H9 (cell line): ENCODE measurements at regions not wholly inside any gene's neighbourhood (a gene's known extent, or its start where the extent isn't known, plus 50 kb on each side); places are given as distances from the start of the nearest gene placed in this dataset.
A peak's percentile ranks its signal among the peaks of the same experiment; 100 is the strongest.

ENCODE experiments used
- DNase-seq: peaks from one replicate; pipeline ENCODE4 v3.0.0-alpha.2; 2017
- H2AFZ ChIP-seq: one replicate; pipeline ENCODE4 v1.6.1; 2013; ENCODE audit warnings: mild to moderate bottlenecking, low read length, control low read depth, moderate library complexity
- H2AK5ac ChIP-seq: 2 replicates; pipeline ENCODE4 v1.6.1; 2013; ENCODE audit warnings: low read length, control low read depth, mixed read lengths; ENCODE audit not compliant: insufficient read length
- H2BK120ac ChIP-seq: one replicate; pipeline ENCODE4 v1.6.1; 2013; ENCODE audit warnings: low read depth, mild to moderate bottlenecking, low read length, control low read depth, inconsistent platforms; ENCODE audit not compliant: poor library complexity, severe bottlenecking
- H2BK12ac ChIP-seq: 2 replicates; pipeline ENCODE4 v1.6.1; 2013; ENCODE audit warnings: low read length, control low read depth, mixed read lengths, low read depth; ENCODE audit not compliant: insufficient read length
- H2BK15ac ChIP-seq: 2 replicates; pipeline ENCODE4 v1.6.1; 2013; ENCODE audit warnings: low read depth, low read length, control low read depth
- H2BK20ac ChIP-seq: one replicate; pipeline ENCODE4 v1.6.1; 2013; ENCODE audit warnings: low read depth, mild to moderate bottlenecking, low read length, control low read depth, inconsistent platforms; ENCODE audit not compliant: poor library complexity, severe bottlenecking
- H2BK5ac ChIP-seq: 2 replicates; pipeline ENCODE4 v1.6.1; 2013; ENCODE audit warnings: low read length, control low read depth, mixed read lengths; ENCODE audit not compliant: insufficient read length
- H3K14ac ChIP-seq: 2 replicates; pipeline ENCODE4 v1.6.1; 2013; ENCODE audit warnings: low read length, control low read depth; ENCODE audit not compliant: insufficient read depth
- H3K18ac ChIP-seq: 2 replicates; pipeline ENCODE4 v1.6.1; 2013; ENCODE audit warnings: low read depth, mild to moderate bottlenecking, mixed read lengths, low read length, control low read depth; ENCODE audit not compliant: insufficient read length
- H3K23ac ChIP-seq: 2 replicates; pipeline ENCODE4 v1.6.1; 2013; ENCODE audit warnings: low read length, control low read depth, mixed read lengths, low read depth; ENCODE audit not compliant: insufficient read length
- H3K23me2 ChIP-seq: 2 replicates; pipeline ENCODE4 v1.6.1; 2013; ENCODE audit warnings: low read depth, mild to moderate bottlenecking, mixed read lengths, low read length, control low read depth; ENCODE audit not compliant: insufficient read length, poor library complexity, severe bottlenecking
- H3K27ac ChIP-seq: 2 replicates; pipeline ENCODE4 v1.5.1; 2013; ENCODE audit warnings: low read length, control low read depth, mixed read lengths, low read depth; ENCODE audit not compliant: insufficient read length
- H3K27me3 ChIP-seq: 2 replicates; pipeline ENCODE4 v1.6.1; 2013; ENCODE audit warnings: low read length, control low read depth, inconsistent platforms; ENCODE audit not compliant: insufficient read depth
- H3K4ac ChIP-seq: 2 replicates; pipeline ENCODE4 v1.6.1; 2013; ENCODE audit warnings: low read depth, mild to moderate bottlenecking, control low read depth, inconsistent platforms, low read length, moderate library complexity
- H3K4me1 ChIP-seq: 2 replicates; pipeline ENCODE4 v1.6.1; 2013; ENCODE audit warnings: low read length, control low read depth, inconsistent platforms; ENCODE audit not compliant: insufficient read depth
- H3K4me2 ChIP-seq: 2 replicates; pipeline ENCODE4 v1.6.1; 2013; ENCODE audit warnings: low read length, control low read depth, mixed read lengths; ENCODE audit not compliant: insufficient read length, insufficient read depth
- H3K56ac ChIP-seq: 2 replicates; pipeline ENCODE4 v1.6.1; 2013; ENCODE audit warnings: low read depth, mild to moderate bottlenecking, mixed read lengths, low read length, control low read depth; ENCODE audit not compliant: insufficient read length
- H3K79me1 ChIP-seq: 2 replicates; pipeline ENCODE4 v1.6.1; 2013; ENCODE audit warnings: low read depth, mild to moderate bottlenecking, moderate library complexity, low read length, control low read depth, inconsistent platforms; ENCODE audit not compliant: insufficient read depth, poor library complexity, severe bottlenecking
- H3K79me2 ChIP-seq: 2 replicates; pipeline ENCODE4 v1.6.1; 2013; ENCODE audit warnings: low read length, control low read depth, inconsistent platforms; ENCODE audit not compliant: insufficient read depth
- H3K9ac ChIP-seq: 2 replicates; pipeline ENCODE4 v1.6.1; 2013; ENCODE audit warnings: low read length, control low read depth, mixed read lengths; ENCODE audit not compliant: insufficient read length; ENCODE audit errors: extremely low read depth
- H3K9me3 ChIP-seq: one replicate; pipeline ENCODE4 v1.6.1; 2013; ENCODE audit warnings: low read depth, low read length, inconsistent platforms; ENCODE audit not compliant: control insufficient read depth
- H3T11ph ChIP-seq: one replicate; pipeline ENCODE4 v1.6.1; 2013; ENCODE audit warnings: mild to moderate bottlenecking, low read length, control low read depth, inconsistent platforms
- H4K20me1 ChIP-seq: one replicate; pipeline ENCODE4 v1.6.1; 2013; ENCODE audit not compliant: control insufficient read depth, insufficient read length, insufficient read depth
- H4K5ac ChIP-seq: 2 replicates; pipeline ENCODE4 v1.6.1; 2013; ENCODE audit warnings: low read depth, mild to moderate bottlenecking, mixed read lengths, low read length, control low read depth; ENCODE audit not compliant: insufficient read length
- H4K8ac ChIP-seq: replicated peaks from 2 replicates; pipeline ENCODE4 v1.6.1; 2013; ENCODE audit warnings: low read length, control low read depth, mixed read lengths, low read depth; ENCODE audit not compliant: insufficient read length
- H4K91ac ChIP-seq: 2 replicates; pipeline ENCODE4 v1.6.1; 2013; ENCODE audit warnings: low read depth, mild to moderate bottlenecking, moderate library complexity, mixed read lengths, low read length, control low read depth; ENCODE audit not compliant: insufficient read length
- H3K27ac Mint-ChIP-seq, 3 experiments: 2 replicates in 2 of 3; 3 replicates in 1 of 3; pipeline ENCODE4 v1.8.0; 2020 to 2021; ENCODE audit warnings: mixed read lengths in 3 of 3, mild to moderate bottlenecking in 1 of 3, moderate library complexity in 1 of 3
- H3K27me3 Mint-ChIP-seq: 2 replicates; pipeline ENCODE4 v1.8.0; 2021; ENCODE audit warnings: low read depth, mild to moderate bottlenecking, moderate library complexity, mixed read lengths
- H3K36me3 Mint-ChIP-seq, 3 experiments: 2 replicates in 2 of 3; 3 replicates in 1 of 3; pipeline ENCODE4 v1.8.0; 2020 to 2021; ENCODE audit warnings: low read depth in 3 of 3, mixed read lengths in 3 of 3; ENCODE audit not compliant: insufficient read depth in 1 of 3
- H3K4me1 Mint-ChIP-seq, 2 experiments: 2 replicates each; pipeline ENCODE4 v1.8.0; 2020; ENCODE audit warnings: mixed read lengths in 2 of 2
- H3K4me3 Mint-ChIP-seq, 2 experiments: 2 replicates in 1 of 2; 3 replicates in 1 of 2; pipeline ENCODE4 v1.8.0; 2020 to 2021; ENCODE audit warnings: mild to moderate bottlenecking in 2 of 2, mixed read lengths in 2 of 2, moderate library complexity in 1 of 2
- H3K9me3 Mint-ChIP-seq, 2 experiments: 2 replicates in 1 of 2; 3 replicates in 1 of 2; pipeline ENCODE4 v1.8.0; 2020; ENCODE audit warnings: mild to moderate bottlenecking in 2 of 2, mixed read lengths in 2 of 2, moderate library complexity in 1 of 2
- WGBS: extraction: QIAGEN DNeasy Blood & Tissue Kit; methylation state at CpG from one replicate; pipeline ENCODE4 v1.1.7; 2013; ENCODE audit warnings: missing lambda C conversion rate, low lambda C conversion rate, mixed read lengths; ENCODE audit not compliant: insufficient read length; ENCODE audit errors: extremely low coverage; 5-methylcytosine and 5-hydroxymethylcytosine counted together
- TF ChIP-seq, protein P1 (sequence below): fragments of 200-600 bp; sonication (generic); conservative IDR thresholded peaks from 3 replicates; pipeline ENCODE4 v1.8.0; 2021; ENCODE audit warnings: antibody characterized with exemption, mild to moderate bottlenecking

DNA sequence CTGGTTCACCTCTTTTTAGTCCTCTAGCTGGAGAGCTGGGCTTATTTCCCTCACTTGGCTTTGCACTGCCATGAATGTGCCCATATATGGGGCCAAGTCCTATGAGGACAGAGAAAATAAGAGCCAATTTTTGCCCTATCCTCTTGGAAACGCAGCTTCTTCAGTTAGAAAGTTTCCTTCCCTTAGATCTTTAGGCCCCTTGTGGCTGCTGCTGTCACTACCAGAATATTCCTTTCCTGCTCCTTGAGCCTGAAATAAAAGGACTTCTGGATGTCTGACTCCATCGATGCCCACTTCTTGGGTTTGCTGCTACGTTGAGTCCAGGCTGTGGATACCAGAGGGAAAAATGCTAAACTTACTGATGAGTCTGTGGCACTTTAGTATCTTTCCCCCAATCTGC, 487.1 kb downstream of the GRIN2A start:
- no peak for DNase-seq
- peaks cover 18% of the 10 kb centered on the region; the same call in 1 of the 2 replicates for H3K79me2 ChIP-seq
- H4K91ac ChIP-seq, result no peak overlapping the region
- no peak overlapping the region for H3K9ac ChIP-seq
- Mint-ChIP-seq H3K36me3 (no peaks in the 10 kb centered on the region), H3K4me1 (peaks cover 5 to 16% of the 10 kb centered on the region in 2 experiments; a peak in 3 of 4 replicates), H3K4me3 (no peak overlapping the region), H3K9me3 (no peaks in the 10 kb centered on the region), H3K27ac (no peak overlapping the region), H3K27me3 (peaks cover 2% of the 10 kb centered on the region; the same call in 1 of the 2 replicates)
- H3K23ac ChIP-seq, result no peak overlapping the region
- H2BK12ac ChIP-seq, result no peak overlapping the region
- no peaks in the 10 kb centered on the region for H3K9me3 ChIP-seq
- H2BK120ac ChIP-seq, result no peak overlapping the region
- no peak overlapping the region for H3T11ph ChIP-seq
- H2BK5ac ChIP-seq, result no peak overlapping the region
- TF ChIP-seq, protein P1, sequence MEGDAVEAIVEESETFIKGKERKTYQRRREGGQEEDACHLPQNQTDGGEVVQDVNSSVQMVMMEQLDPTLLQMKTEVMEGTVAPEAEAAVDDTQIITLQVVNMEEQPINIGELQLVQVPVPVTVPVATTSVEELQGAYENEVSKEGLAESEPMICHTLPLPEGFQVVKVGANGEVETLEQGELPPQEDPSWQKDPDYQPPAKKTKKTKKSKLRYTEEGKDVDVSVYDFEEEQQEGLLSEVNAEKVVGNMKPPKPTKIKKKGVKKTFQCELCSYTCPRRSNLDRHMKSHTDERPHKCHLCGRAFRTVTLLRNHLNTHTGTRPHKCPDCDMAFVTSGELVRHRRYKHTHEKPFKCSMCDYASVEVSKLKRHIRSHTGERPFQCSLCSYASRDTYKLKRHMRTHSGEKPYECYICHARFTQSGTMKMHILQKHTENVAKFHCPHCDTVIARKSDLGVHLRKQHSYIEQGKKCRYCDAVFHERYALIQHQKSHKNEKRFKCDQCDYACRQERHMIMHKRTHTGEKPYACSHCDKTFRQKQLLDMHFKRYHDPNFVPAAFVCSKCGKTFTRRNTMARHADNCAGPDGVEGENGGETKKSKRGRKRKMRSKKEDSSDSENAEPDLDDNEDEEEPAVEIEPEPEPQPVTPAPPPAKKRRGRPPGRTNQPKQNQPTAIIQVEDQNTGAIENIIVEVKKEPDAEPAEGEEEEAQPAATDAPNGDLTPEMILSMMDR, result peak; percentile 56; the same call in 2 of the 3 replicates
- H2BK15ac ChIP-seq, result no peak overlapping the region
- H4K20me1 ChIP-seq, result no peaks in the 10 kb centered on the region
- H4K8ac ChIP-seq, result no peak overlapping the region
- no peak overlapping the region for H4K5ac ChIP-seq
- H3K4me1 ChIP-seq, result peaks cover 5% of the 10 kb centered on the region; the same call in 1 of the 2 replicates
- no peak overlapping the region for H3K56ac ChIP-seq
- H3K18ac ChIP-seq, result no peak overlapping the region
- H2AFZ ChIP-seq, result no peak overlapping the region
- no peaks in the 10 kb centered on the region for H3K23me2 ChIP-seq
- no peak overlapping the region for H2AK5ac ChIP-seq
- H3K14ac ChIP-seq, result no peak overlapping the region
- no peak overlapping the region for H3K27ac ChIP-seq
- no peaks in the 10 kb centered on the region for H3K27me3 ChIP-seq
- H3K4me2 ChIP-seq, result no peak overlapping the region
- H3K79me1 ChIP-seq, result peaks cover 3% of the 10 kb centered on the region
- no peak overlapping the region for H3K4ac ChIP-seq
- H2BK20ac ChIP-seq, result no peak overlapping the region
- WGBS, result no CpG with 5 or more reads among the region's 3 CpGs
